ENCODE measurements at regions not wholly inside any gene's neighbourhood (a gene's known extent, or its start where the extent isn't known, plus 50 kb on each side); places are given as distances from the start of the nearest gene placed in this dataset.
"Not testable (repeated sequence)": the region's sequence is repeated elsewhere in the genome, so short reads cannot be mapped to it uniquely, and the experiment has no call there.

- TF ChIP-seq EZH2 (IDR thresholded peaks at IDR 0.05); POLR2AphosphoS5 (IDR thresholded peaks at IDR 0.05; ENCODE audit: borderline replicate concordance, low read depth, low read length); FOXP2 (optimal IDR thresholded peaks at IDR 0.05; ENCODE audit: control extremely low read depth, extremely low read length, insufficient read depth): not testable (repeated sequence)
These were observed 605.7 kb downstream of the EBF1 start for GRCh38 chr5:158494044-158494443.

All from SK-N-MC (cell line).